ENCODE measurements at regions not wholly inside any gene's neighbourhood (a gene's known extent, or its start where the extent isn't known, plus 50 kb on each side); places are given as distances from the start of the nearest gene placed in this dataset.

- TF ChIP-seq CREB5 (CRISPR knock-in tag; IDR thresholded peaks at IDR 0.05; ENCODE audit: low read depth) = no peak
Measured at GRCh38 chr5:51996356-51996861, 613.2 kb downstream of the ISL1 start (continued).

GRCh38 chr5:51997500-51997899 is 614.3 kb downstream of the ISL1 start:
- TF ChIP-seq BACH2 (CRISPR knock-in tag; IDR thresholded peaks at IDR 0.05; ENCODE audit: borderline replicate concordance) (no peak), OSR1 (CRISPR knock-in tag; IDR thresholded peaks at IDR 0.05) (no peak), ZFP3 (CRISPR knock-in tag; IDR thresholded peaks at IDR 0.05) (no peak), CSRNP3 (CRISPR knock-in tag; IDR thresholded peaks at IDR 0.05) (no peak), TCF4 (CRISPR knock-in tag; IDR thresholded peaks at IDR 0.05; ENCODE audit: borderline replicate concordance) (no peak), ISL1 (CRISPR knock-in tag; IDR thresholded peaks at IDR 0.05) (no peak), CSDC2 (CRISPR knock-in tag; IDR thresholded peaks at IDR 0.05) (no peak)
- no peak for ATAC-seq

GRCh38 chr5:51997949-51998348 is 614.7 kb downstream of the ISL1 start:
- TF ChIP-seq PPARA (CRISPR knock-in tag; IDR thresholded peaks at IDR 0.05; ENCODE audit: borderline replicate concordance) (no peak), ESRRG (CRISPR knock-in tag; IDR thresholded peaks at IDR 0.05) (no peak), ZNF565 (CRISPR knock-in tag; conservative IDR thresholded peaks at IDR 0.05; ENCODE audit: low read depth) (0 out of 2 replicates have a peak, but pooled peaks have one; percentile 13), OSR1 (CRISPR knock-in tag; IDR thresholded peaks at IDR 0.05) (no peak), RARB (CRISPR knock-in tag; IDR thresholded peaks at IDR 0.05) (no peak), BACH2 (CRISPR knock-in tag; IDR thresholded peaks at IDR 0.05; ENCODE audit: borderline replicate concordance) (no peak), TOX (CRISPR knock-in tag; IDR thresholded peaks at IDR 0.05; ENCODE audit: borderline replicate concordance) (no peak), ZFP30 (CRISPR knock-in tag; IDR thresholded peaks at IDR 0.05) (no peak), ZFP3 (CRISPR knock-in tag; IDR thresholded peaks at IDR 0.05) (0 out of 2 replicates have a peak, but pooled peaks have one; percentile 30), SNAI2 (CRISPR knock-in tag; IDR thresholded peaks at IDR 0.05) (no peak), CSRNP3 (CRISPR knock-in tag; IDR thresholded peaks at IDR 0.05) (peak; percentile 45; the same call in 1 of the 2 replicates), ISL1 (CRISPR knock-in tag; IDR thresholded peaks at IDR 0.05) (peak; percentile 88), ARNTL (CRISPR knock-in tag; IDR thresholded peaks at IDR 0.05; ENCODE audit: borderline replicate concordance, low read depth) (no peak), TCF4 (CRISPR knock-in tag; IDR thresholded peaks at IDR 0.05; ENCODE audit: borderline replicate concordance) (peak; percentile 99), ZNF70 (CRISPR knock-in tag; IDR thresholded peaks at IDR 0.05) (no peak), GLIS3 (CRISPR knock-in tag; IDR thresholded peaks at IDR 0.05) (0 out of 2 replicates have a peak, but pooled peaks have one; percentile 66), PATZ1 (CRISPR knock-in tag; IDR thresholded peaks at IDR 0.05; ENCODE audit: borderline replicate concordance) (no peak), TSHZ2 (CRISPR knock-in tag; IDR thresholded peaks at IDR 0.05) (peak; percentile 95), CREB5 (CRISPR knock-in tag; IDR thresholded peaks at IDR 0.05; ENCODE audit: low read depth) (0 out of 2 replicates have a peak, but pooled peaks have one; percentile 17), CSDC2 (CRISPR knock-in tag; IDR thresholded peaks at IDR 0.05) (no peak)
- ATAC-seq = peak; percentile 93
